Brain microvascular endothelial cell (primary cell): ENCODE measurements at regions not wholly inside any gene's neighbourhood (a gene's known extent, or its start where the extent isn't known, plus 50 kb on each side); places are given as distances from the start of the nearest gene placed in this dataset.
"Not testable (repeated sequence)": the region's sequence is repeated elsewhere in the genome, so short reads cannot be mapped to it uniquely, and the experiment has no call there.

ENCODE experiments used
- DNase-seq: peaks from one replicate; pipeline ENCODE4 v3.0.0-alpha.2; 2020
- H3K27ac ChIP-seq: fragments of 250-450 bp; sonication (Bioruptor Pico); 2 replicates; pipeline ENCODE4 v1.5.1; 2020; ENCODE audit warnings: mild to moderate bottlenecking, moderate library complexity
- H3K27me3 ChIP-seq: fragments of 250-450 bp; sonication (Bioruptor Pico); replicated peaks from 2 replicates; pipeline ENCODE4 v1.5.1; 2020; ENCODE audit warnings: mild to moderate bottlenecking
- H3K36me3 ChIP-seq: fragments of 250-450 bp; sonication (Bioruptor Pico); replicated peaks from 2 replicates; pipeline ENCODE4 v1.5.1; 2020; ENCODE audit warnings: mild to moderate bottlenecking
- H3K4me3 ChIP-seq: 2 replicates; pipeline ENCODE4 v1.5.1; 2011; ENCODE audit warnings: low read depth, mild to moderate bottlenecking, control low read depth, low read length, moderate library complexity
- CTCF ChIP-seq: IDR thresholded peaks from 2 replicates; pipeline ENCODE4 v1.5.1; 2011; ENCODE audit warnings: low read depth, mild to moderate bottlenecking, moderate library complexity, low read length, control low read depth, inconsistent platforms; ENCODE audit errors: missing control alignments
- in situ Hi-C: cut with HindIII; loops from 2 replicates; pipeline ENCODE4 v1.10.0; 2017; ENCODE audit warnings: low sequenced_read_pairs, low pct_ligation_motif_present

GRCh38 chr21:23949493-23949892, 1657.8 kb downstream of the MRPL39 start:
- in situ Hi-C loops: no loop called here
- no peak for DNase-seq
- no peaks in the 10 kb centered on the region for H3K36me3 ChIP-seq
- H3K4me3 ChIP-seq: no peak overlapping the region
- no peak overlapping the region for H3K27ac ChIP-seq
- TF ChIP-seq CTCF: no peak
- no peaks in the 10 kb centered on the region for H3K27me3 ChIP-seq

- TF ChIP-seq CTCF: no peak
- in situ Hi-C loops: no loop called here
- no peaks in the 10 kb centered on the region for H3K27me3 ChIP-seq
- DNase-seq: no peak
- no peaks in the 10 kb centered on the region for H3K36me3 ChIP-seq
- H3K27ac ChIP-seq: no peak overlapping the region
- no peak overlapping the region for H3K4me3 ChIP-seq
Observed at GRCh38 chr21:23939369-23940065, 1667.8 kb downstream of the MRPL39 start.

- no peak overlapping the region for H3K27ac ChIP-seq
- H3K36me3 ChIP-seq: no peaks in the 10 kb centered on the region
- no peak for TF ChIP-seq CTCF
- no peak for DNase-seq
- H3K4me3 ChIP-seq: no peak overlapping the region
- no peaks in the 10 kb centered on the region for H3K27me3 ChIP-seq
- in situ Hi-C loops: no loop called here
Observed at GRCh38 chr21:23936991-23937390, 1670.3 kb downstream of the MRPL39 start.

GRCh38 chr21:23936224-23936623, 1671.1 kb downstream of the MRPL39 start:
- Histone ChIP-seq H3K27me3 (no peaks in the 10 kb centered on the region), H3K36me3 (no peaks in the 10 kb centered on the region), H3K27ac (no peak overlapping the region), H3K4me3 (no peak overlapping the region)
- in situ Hi-C loops: no loop called here
- DNase-seq: no peak
- TF ChIP-seq CTCF: peak; percentile 69

- in situ Hi-C loops: no loop called here
- Histone ChIP-seq H3K36me3 (no peaks in the 10 kb centered on the region), H3K27ac (no peak overlapping the region), H3K4me3 (no peak overlapping the region), H3K27me3 (no peaks in the 10 kb centered on the region)
- no peak for DNase-seq
- TF ChIP-seq CTCF: no peak
Observed at GRCh38 chr21:23930565-23930964, 1676.7 kb downstream of the MRPL39 start.

GRCh38 chr21:23926430-23926829, 1680.9 kb downstream of the MRPL39 start:
- H3K27me3 ChIP-seq, in situ Hi-C loops, H3K4me3 ChIP-seq, H3K36me3 ChIP-seq, H3K27ac ChIP-seq, DNase-seq: not testable (repeated sequence)
